GM23338 (cell line): ENCODE measurements at regions not wholly inside any gene's neighbourhood (a gene's known extent, or its start where the extent isn't known, plus 50 kb on each side); places are given as distances from the start of the nearest gene placed in this dataset.

ENCODE experiments used
- ATAC-seq: fragments of 200-7000 bp; cut with Tn5 transposase; 3 replicates; pipeline ENCODE4 v1.9.1; 2020
- DNase-seq: peaks from one replicate; pipeline ENCODE4 v3.0.0-alpha.2; 2015; ENCODE audit warnings: low spot score
- H2AFZ ChIP-seq: fragments of 200-600 bp; sonication (generic); 2 replicates; pipeline ENCODE4 v1.8.0; 2016; ENCODE audit warnings: antibody characterized with exemption, mild to moderate bottlenecking, moderate library complexity
- H3F3A ChIP-seq: fragments of 200-600 bp; sonication (generic); replicated peaks from 2 replicates; pipeline ENCODE4 v1.8.0; 2017; ENCODE audit warnings: antibody characterized with exemption, mixed run types, low read depth
- H3K27ac ChIP-seq: fragments of 200-600 bp; sonication (generic); 2 replicates; pipeline ENCODE4 v1.6.1; 2016; ENCODE audit warnings: low read depth
- H3K27me3 ChIP-seq: fragments of 200-600 bp; sonication (generic); 2 replicates; pipeline ENCODE4 v1.8.0; 2016; ENCODE audit warnings: mild to moderate bottlenecking, mixed run types, moderate library complexity; ENCODE audit not compliant: insufficient read depth
- H3K36me3 ChIP-seq: fragments of 200-600 bp; sonication (generic); 2 replicates; pipeline ENCODE4 v1.8.0; 2016; ENCODE audit warnings: mild to moderate bottlenecking; ENCODE audit not compliant: insufficient read depth
- H3K4me1 ChIP-seq: fragments of 200-600 bp; sonication (generic); 2 replicates; pipeline ENCODE4 v1.8.0; 2016; ENCODE audit warnings: mild to moderate bottlenecking, moderate library complexity; ENCODE audit not compliant: insufficient read depth
- H3K4me2 ChIP-seq: fragments of 200-600 bp; sonication (generic); 2 replicates; pipeline ENCODE4 v1.7.1; 2017; ENCODE audit warnings: mixed run types
- H3K4me3 ChIP-seq: fragments of 200-600 bp; sonication (generic); 2 replicates; pipeline ENCODE4 v1.6.1; 2016; ENCODE audit warnings: mixed run types
- H3K79me2 ChIP-seq: fragments of 200-600 bp; sonication (generic); replicated peaks from 2 replicates; pipeline ENCODE4 v1.8.0; 2017; ENCODE audit warnings: mild to moderate bottlenecking; ENCODE audit not compliant: insufficient read depth
- H3K9me2 ChIP-seq: fragments of 200-600 bp; sonication (generic); 2 replicates; pipeline ENCODE4 v1.8.0; 2017; ENCODE audit not compliant: insufficient read depth
- H4K20me1 ChIP-seq: fragments of 200-600 bp; sonication (generic); replicated peaks from 2 replicates; pipeline ENCODE4 v1.8.0; 2017; ENCODE audit warnings: mild to moderate bottlenecking; ENCODE audit not compliant: insufficient read depth
- H3K27ac Mint-ChIP-seq: 2 replicates; pipeline ENCODE4 v1.8.0; 2020; ENCODE audit warnings: inconsistent platforms, mild to moderate bottlenecking, moderate library complexity, mixed read lengths
- H3K27me3 Mint-ChIP-seq: 3 replicates; pipeline ENCODE4 v1.8.0; 2022; ENCODE audit warnings: low read depth, mild to moderate bottlenecking, moderate library complexity, mixed read lengths, inconsistent platforms; ENCODE audit not compliant: insufficient read depth, poor library complexity
- H3K36me3 Mint-ChIP-seq: 3 replicates; pipeline ENCODE4 v1.8.0; 2021; ENCODE audit warnings: low read depth, mild to moderate bottlenecking, inconsistent platforms, moderate library complexity, mixed read lengths
- H3K4me1 Mint-ChIP-seq: 3 replicates; pipeline ENCODE4 v1.8.0; 2020; ENCODE audit warnings: mild to moderate bottlenecking, inconsistent platforms, mixed read lengths
- H3K4me3 Mint-ChIP-seq: 3 replicates; pipeline ENCODE4 v1.8.0; 2021; ENCODE audit warnings: moderate library complexity, mild to moderate bottlenecking, inconsistent platforms, mixed read lengths
- H3K9me3 Mint-ChIP-seq: 3 replicates; pipeline ENCODE4 v1.8.0; 2020; ENCODE audit warnings: moderate library complexity, mild to moderate bottlenecking, inconsistent platforms, mixed read lengths
- CTCF ChIP-seq, 2 experiments: fragments of 200-600 bp in 1 of 2; sonication (generic) in 1 of 2; conservative IDR thresholded peaks; 2 replicates each; pipeline versions ENCODE4 v1.5.1 to v1.6.1; 2016 to 2017; ENCODE audit warnings: antibody characterized with exemption in 2 of 2, low read depth in 2 of 2, mild to moderate bottlenecking in 2 of 2, moderate library complexity in 1 of 2
- EZH2phosphoT487 ChIP-seq: fragments of 200-600 bp; sonication (generic); IDR thresholded peaks from one replicate; pipeline ENCODE4 v1.8.1; 2018; ENCODE audit warnings: antibody characterized with exemption; ENCODE audit not compliant: unreplicated experiment
- JUNB ChIP-seq: IDR thresholded peaks from one replicate; pipeline ENCODE4 v1.6.1; 2016; ENCODE audit warnings: antibody characterized with exemption; ENCODE audit not compliant: unreplicated experiment
- NANOG ChIP-seq: IDR thresholded peaks from 2 replicates; pipeline ENCODE4 v1.6.1; 2016; ENCODE audit warnings: antibody characterized with exemption, borderline replicate concordance
- POLR2AphosphoS5 ChIP-seq: IDR thresholded peaks from 2 replicates; pipeline ENCODE4 v1.6.1; 2016; ENCODE audit warnings: antibody characterized with exemption, low read depth
- ZNF114 ChIP-seq: fragments of 250-450 bp; sonication (Bioruptor Pico); IDR thresholded peaks from 2 replicates; pipeline ENCODE4 v1.5.0; 2020; ENCODE audit warnings: mild to moderate bottlenecking, moderate library complexity
- ZNF331 ChIP-seq: fragments of 250-450 bp; sonication (Bioruptor Pico); IDR thresholded peaks from 2 replicates; pipeline ENCODE4 v1.5.0; 2020; ENCODE audit warnings: low read depth, mild to moderate bottlenecking, moderate library complexity
- TF ChIP-seq, protein P1 (sequence below): fragments of 250-450 bp; sonication (Bioruptor Pico); IDR thresholded peaks from 2 replicates; pipeline ENCODE4 v1.5.0; 2020; ENCODE audit warnings: mild to moderate bottlenecking, moderate library complexity
- TF ChIP-seq, protein P2 (sequence below): IDR thresholded peaks from one replicate; pipeline ENCODE4 v1.6.1; 2018; ENCODE audit warnings: antibody characterized with exemption; ENCODE audit not compliant: unreplicated experiment
- TF ChIP-seq, protein P3 (sequence below): IDR thresholded peaks from 2 replicates; pipeline ENCODE4 v1.6.1; 2016; ENCODE audit warnings: antibody characterized with exemption

GRCh38 chr5:99331061-99331460, 402.3 kb upstream of the CHD1 start:
- no peaks in the 10 kb centered on the region for H3K9me3 Mint-ChIP-seq
- Histone ChIP-seq H3F3A (no peaks in the 10 kb centered on the region), H3K27me3 (no peaks in the 10 kb centered on the region), H3K27ac (no peak overlapping the region), H3K4me1 (no peaks in the 10 kb centered on the region), H3K4me2 (no peak overlapping the region), H3K79me2 (no peaks in the 10 kb centered on the region), H3K9me2 (no peaks in the 10 kb centered on the region), H3K4me3 (no peak overlapping the region), H2AFZ (no peak overlapping the region), H3K36me3 (no peaks in the 10 kb centered on the region), H4K20me1 (no peaks in the 10 kb centered on the region)
- H3K36me3 Mint-ChIP-seq: no peaks in the 10 kb centered on the region
- TF ChIP-seq JUNB (no peak), ZNF331 (no peak), POLR2AphosphoS5 (no peak), EZH2phosphoT487 (no peak), NANOG (no peak), CTCF (conservative IDR thresholded peaks at IDR 0.05; ENCODE audit: low read depth in 2 of 2) (no peak), ZNF114 (no peak)
- TF ChIP-seq, protein P1, sequence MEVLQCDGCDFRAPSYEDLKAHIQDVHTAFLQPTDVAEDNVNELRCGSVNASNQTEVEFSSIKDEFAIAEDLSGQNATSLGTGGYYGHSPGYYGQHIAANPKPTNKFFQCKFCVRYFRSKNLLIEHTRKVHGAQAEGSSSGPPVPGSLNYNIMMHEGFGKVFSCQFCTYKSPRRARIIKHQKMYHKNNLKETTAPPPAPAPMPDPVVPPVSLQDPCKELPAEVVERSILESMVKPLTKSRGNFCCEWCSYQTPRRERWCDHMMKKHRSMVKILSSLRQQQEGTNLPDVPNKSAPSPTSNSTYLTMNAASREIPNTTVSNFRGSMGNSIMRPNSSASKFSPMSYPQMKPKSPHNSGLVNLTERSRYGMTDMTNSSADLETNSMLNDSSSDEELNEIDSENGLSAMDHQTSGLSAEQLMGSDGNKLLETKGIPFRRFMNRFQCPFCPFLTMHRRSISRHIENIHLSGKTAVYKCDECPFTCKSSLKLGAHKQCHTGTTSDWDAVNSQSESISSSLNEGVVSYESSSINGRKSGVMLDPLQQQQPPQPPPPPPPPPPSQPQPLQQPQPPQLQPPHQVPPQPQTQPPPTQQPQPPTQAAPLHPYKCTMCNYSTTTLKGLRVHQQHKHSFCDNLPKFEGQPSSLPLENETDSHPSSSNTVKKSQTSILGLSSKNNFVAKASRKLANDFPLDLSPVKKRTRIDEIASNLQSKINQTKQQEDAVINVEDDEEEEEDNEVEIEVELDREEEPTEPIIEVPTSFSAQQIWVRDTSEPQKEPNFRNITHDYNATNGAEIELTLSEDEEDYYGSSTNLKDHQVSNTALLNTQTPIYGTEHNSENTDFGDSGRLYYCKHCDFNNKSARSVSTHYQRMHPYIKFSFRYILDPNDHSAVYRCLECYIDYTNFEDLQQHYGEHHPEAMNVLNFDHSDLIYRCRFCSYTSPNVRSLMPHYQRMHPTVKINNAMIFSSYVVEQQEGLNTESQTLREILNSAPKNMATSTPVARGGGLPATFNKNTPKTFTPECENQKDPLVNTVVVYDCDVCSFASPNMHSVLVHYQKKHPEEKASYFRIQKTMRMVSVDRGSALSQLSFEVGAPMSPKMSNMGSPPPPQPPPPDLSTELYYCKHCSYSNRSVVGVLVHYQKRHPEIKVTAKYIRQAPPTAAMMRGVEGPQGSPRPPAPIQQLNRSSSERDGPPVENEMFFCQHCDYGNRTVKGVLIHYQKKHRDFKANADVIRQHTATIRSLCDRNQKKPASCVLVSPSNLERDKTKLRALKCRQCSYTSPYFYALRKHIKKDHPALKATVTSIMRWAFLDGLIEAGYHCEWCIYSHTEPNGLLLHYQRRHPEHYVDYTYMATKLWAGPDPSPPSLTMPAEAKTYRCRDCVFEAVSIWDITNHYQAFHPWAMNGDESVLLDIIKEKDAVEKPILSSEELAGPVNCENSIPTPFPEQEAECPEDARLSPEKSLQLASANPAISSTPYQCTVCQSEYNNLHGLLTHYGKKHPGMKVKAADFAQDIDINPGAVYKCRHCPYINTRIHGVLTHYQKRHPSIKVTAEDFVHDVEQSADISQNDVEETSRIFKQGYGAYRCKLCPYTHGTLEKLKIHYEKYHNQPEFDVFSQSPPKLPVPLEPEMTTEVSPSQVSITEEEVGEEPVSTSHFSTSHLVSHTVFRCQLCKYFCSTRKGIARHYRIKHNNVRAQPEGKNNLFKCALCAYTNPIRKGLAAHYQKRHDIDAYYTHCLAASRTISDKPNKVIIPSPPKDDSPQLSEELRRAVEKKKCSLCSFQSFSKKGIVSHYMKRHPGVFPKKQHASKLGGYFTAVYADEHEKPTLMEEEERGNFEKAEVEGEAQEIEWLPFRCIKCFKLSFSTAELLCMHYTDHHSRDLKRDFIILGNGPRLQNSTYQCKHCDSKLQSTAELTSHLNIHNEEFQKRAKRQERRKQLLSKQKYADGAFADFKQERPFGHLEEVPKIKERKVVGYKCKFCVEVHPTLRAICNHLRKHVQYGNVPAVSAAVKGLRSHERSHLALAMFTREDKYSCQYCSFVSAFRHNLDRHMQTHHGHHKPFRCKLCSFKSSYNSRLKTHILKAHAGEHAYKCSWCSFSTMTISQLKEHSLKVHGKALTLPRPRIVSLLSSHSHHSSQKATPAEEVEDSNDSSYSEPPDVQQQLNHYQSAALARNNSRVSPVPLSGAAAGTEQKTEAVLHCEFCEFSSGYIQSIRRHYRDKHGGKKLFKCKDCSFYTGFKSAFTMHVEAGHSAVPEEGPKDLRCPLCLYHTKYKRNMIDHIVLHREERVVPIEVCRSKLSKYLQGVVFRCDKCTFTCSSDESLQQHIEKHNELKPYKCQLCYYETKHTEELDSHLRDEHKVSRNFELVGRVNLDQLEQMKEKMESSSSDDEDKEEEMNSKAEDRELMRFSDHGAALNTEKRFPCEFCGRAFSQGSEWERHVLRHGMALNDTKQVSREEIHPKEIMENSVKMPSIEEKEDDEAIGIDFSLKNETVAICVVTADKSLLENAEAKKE: no peak
- TF ChIP-seq, protein P2, sequence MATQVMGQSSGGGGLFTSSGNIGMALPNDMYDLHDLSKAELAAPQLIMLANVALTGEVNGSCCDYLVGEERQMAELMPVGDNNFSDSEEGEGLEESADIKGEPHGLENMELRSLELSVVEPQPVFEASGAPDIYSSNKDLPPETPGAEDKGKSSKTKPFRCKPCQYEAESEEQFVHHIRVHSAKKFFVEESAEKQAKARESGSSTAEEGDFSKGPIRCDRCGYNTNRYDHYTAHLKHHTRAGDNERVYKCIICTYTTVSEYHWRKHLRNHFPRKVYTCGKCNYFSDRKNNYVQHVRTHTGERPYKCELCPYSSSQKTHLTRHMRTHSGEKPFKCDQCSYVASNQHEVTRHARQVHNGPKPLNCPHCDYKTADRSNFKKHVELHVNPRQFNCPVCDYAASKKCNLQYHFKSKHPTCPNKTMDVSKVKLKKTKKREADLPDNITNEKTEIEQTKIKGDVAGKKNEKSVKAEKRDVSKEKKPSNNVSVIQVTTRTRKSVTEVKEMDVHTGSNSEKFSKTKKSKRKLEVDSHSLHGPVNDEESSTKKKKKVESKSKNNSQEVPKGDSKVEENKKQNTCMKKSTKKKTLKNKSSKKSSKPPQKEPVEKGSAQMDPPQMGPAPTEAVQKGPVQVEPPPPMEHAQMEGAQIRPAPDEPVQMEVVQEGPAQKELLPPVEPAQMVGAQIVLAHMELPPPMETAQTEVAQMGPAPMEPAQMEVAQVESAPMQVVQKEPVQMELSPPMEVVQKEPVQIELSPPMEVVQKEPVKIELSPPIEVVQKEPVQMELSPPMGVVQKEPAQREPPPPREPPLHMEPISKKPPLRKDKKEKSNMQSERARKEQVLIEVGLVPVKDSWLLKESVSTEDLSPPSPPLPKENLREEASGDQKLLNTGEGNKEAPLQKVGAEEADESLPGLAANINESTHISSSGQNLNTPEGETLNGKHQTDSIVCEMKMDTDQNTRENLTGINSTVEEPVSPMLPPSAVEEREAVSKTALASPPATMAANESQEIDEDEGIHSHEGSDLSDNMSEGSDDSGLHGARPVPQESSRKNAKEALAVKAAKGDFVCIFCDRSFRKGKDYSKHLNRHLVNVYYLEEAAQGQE: no peak
- TF ChIP-seq, protein P3, sequence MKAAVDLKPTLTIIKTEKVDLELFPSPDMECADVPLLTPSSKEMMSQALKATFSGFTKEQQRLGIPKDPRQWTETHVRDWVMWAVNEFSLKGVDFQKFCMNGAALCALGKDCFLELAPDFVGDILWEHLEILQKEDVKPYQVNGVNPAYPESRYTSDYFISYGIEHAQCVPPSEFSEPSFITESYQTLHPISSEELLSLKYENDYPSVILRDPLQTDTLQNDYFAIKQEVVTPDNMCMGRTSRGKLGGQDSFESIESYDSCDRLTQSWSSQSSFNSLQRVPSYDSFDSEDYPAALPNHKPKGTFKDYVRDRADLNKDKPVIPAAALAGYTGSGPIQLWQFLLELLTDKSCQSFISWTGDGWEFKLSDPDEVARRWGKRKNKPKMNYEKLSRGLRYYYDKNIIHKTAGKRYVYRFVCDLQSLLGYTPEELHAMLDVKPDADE: no peak
- H3K4me3 Mint-ChIP-seq: no peak overlapping the region
- no peak overlapping the region for H3K27ac Mint-ChIP-seq
- H3K4me1 Mint-ChIP-seq: no peaks in the 10 kb centered on the region
- DNase-seq (no peak), ATAC-seq (no peak)
- no peaks in the 10 kb centered on the region for H3K27me3 Mint-ChIP-seq
